GM18498 (cell line): ENCODE measurements at regions not wholly inside any gene's neighbourhood (a gene's known extent, or its start where the extent isn't known, plus 50 kb on each side); places are given as distances from the start of the nearest gene placed in this dataset.
"Not testable (repeated sequence)": the region's sequence is repeated elsewhere in the genome, so short reads cannot be mapped to it uniquely, and the experiment has no call there.

Experiments
- ATAC-seq: cut with Tn5 transposase; IDR thresholded peaks from one replicate; pipeline ENCODE4 v1.9.1; 2021; ENCODE audit warnings: mild to moderate bottlenecking, moderate library complexity; ENCODE audit not compliant: unreplicated experiment

DNA sequence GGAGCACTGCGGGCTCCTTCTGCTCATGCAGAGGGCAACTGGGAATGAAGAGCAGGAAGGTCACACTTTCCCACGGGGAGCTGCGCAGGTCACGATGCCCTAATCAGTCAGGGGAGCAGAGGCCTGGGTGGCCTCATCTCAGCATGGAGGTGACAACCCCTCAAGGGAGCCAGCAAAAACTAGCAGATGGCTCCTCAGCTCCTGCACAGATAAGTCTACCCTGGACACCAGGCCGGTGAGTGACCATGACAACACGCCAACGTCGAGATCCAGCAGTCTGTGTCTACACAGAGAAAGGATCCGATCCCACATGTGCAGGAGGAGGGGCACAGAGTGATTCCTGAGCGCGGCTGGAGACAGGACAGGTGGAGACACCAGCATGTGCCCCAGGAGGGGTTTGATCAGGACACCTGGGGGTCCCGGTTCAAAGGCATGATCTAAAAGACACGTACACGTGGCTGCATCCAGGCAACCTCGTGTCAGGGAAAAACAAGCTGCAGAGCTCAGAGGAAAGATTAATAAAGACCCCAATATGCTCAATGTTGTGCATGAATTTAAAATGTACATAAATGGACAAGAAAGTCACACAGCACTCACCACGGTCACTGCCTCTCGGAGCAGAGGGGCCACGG, 153.7 kb upstream of the SFSWAP start:
- no peak for ATAC-seq

- ATAC-seq = no peak
These were observed 151.1 kb upstream of the SFSWAP start for GRCh38 chr12:131559517-131560516.

- no peak for ATAC-seq
These were observed 149.8 kb upstream of the SFSWAP start for GRCh38 chr12:131561051-131561450.

- ATAC-seq = no peak
These were observed 148.8 kb upstream of the SFSWAP start for GRCh38 chr12:131561891-131562684.

DNA sequence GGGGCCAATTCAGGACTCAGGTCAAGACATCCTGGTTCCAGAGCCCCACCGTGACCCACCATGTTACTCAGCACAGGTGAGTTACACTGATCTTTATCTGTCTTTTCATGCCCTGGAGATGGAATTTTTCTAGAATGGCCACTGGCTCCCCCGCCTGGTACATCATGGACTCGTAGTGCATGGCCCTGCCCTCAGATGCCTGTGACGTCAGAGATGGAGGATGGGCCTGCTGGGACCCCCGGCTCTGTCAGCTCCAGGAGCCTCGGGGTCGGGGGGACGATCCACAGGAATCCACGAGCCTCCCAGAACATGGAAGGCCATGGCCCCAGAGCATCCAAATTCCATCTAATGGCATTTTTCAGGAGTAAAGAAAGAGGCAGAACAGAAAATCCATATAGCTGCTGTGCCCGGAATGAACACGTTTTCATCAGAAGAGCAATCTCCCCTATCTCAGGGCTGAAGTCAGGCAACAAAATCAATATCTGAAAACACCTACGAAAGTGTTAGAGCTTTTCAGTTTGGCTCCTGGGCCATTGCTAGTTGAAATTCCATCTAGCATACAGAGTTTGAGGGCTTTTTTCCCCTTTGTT, 146.7 kb upstream of the SFSWAP start:
- ATAC-seq = not testable (repeated sequence)

DNA sequence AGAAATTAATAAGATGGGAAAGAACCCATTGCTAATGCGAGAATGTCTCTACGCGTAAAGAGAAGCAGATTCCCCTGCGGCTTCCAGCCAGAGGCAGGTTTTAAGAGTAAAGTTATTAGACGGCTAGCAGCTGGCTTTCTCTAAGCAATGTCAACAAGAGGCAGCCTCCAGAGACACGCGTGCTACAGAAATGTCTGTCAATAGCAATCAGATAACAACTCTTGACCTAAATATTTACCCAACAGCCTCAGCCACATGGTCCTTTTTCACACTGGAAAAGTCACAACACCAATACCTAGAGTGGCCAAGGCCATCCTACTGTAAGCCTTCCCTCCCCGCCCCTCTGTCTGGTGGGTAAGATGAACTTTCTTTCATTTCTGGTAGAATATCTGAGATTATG, 146.0 kb upstream of the SFSWAP start:
- ATAC-seq = no peak

- no peak for ATAC-seq
These were observed 145.4 kb upstream of the SFSWAP start for GRCh38 chr12:131565267-131566015.

- no peak for ATAC-seq
These were observed 142.6 kb upstream of the SFSWAP start for GRCh38 chr12:131568336-131568735.

DNA sequence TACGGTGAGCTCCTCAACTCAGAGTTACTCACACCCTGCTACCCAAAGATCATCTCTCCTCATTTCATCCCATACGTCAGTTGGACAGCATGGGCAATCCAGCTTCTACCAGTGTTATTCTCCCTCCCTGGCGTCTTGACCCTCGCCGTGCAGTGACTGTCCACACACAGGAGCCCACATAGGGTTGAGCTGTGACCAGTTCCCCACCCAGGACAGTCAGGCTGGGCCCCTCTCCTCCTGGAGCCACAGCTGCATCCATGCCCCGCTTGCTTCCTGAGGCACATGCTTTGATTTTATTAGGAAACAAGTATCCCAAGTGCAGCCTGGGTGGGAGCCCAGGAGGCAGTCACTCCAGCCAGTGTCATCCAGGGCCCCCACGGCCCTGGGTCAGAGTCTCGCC, 140.3 kb upstream of the SFSWAP start:
- ATAC-seq = no peak

DNA sequence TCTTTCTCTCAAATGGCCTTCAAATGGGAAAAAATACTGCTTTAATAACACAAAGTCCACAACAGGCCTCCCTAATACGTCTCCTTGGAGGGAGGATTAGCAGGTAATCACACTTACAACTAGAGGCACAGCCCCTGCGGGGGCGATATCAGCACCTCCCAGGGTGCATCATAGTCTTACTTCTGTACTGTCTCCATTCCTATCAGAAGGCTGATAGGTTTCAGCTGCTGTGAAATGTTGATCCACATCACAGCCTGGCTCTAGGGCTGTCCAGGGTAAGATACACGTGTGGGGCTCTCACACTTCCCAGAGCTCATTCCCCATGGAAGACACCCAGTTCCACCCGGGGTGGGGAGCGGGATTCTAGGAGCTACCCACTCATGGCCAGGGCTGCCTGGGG, 139.1 kb upstream of the SFSWAP start:
- no peak for ATAC-seq

DNA sequence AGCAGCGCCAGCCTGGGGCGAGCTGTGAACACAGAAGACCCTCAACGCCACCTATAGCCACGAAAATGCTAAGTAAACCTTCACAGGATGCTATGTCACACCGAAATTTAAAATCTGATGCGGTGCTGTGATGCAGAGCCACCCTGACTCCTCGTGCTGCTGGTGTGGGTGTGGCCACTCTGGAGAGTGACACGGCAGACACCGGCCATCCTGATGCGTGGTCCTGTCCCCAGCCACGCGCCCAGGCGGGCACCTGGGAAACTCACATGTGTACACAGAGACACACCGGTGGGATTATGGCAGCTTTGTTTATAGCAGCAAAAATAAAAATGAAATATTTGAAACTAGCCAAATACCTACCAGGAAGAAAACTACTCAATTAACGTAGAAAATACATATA, 138.3 kb upstream of the SFSWAP start:
- ATAC-seq = no peak

DNA sequence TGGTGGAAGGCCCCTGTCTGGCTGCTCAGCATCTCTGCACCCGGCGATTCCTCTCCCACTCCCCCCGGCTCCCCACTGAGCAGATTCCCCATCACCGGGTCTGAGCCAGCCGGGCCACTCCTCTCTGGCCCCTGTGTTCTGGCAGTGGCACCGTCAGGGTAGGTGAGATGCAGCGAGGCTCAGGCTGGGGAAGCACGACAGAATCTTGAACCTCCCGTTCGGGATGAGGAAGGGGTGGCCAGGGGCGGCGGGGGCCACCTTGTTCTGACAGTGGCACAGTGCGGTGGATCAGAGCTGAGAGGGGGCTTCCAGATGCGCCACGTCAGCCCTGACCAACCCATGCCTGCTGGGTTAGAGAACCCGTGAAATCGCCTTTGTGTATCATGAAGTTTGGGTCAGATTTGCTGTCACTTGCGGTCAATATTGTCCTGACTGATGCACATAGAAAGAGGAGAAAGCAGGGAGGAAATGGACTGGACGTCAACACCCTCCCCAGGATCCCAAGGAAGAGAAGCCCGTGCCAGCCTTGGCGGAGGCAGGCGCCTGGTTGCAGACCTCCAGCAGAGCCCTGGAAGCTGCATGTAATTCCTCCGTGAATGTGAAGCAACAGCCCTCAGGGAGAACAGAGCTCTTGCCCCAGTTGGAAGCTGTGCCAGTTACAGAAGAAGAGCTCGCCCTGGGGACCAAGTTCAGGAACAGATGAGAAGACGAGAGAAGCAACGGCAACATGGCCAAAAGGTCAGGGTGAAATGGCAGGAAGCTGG, 137.1 kb upstream of the SFSWAP start:
- ATAC-seq = no peak

GRCh38 chr12:131574395-131574771, 136.5 kb upstream of the SFSWAP start:
- no peak for ATAC-seq

- ATAC-seq = no peak
These were observed 135.5 kb upstream of the SFSWAP start for GRCh38 chr12:131575371-131575770.

DNA sequence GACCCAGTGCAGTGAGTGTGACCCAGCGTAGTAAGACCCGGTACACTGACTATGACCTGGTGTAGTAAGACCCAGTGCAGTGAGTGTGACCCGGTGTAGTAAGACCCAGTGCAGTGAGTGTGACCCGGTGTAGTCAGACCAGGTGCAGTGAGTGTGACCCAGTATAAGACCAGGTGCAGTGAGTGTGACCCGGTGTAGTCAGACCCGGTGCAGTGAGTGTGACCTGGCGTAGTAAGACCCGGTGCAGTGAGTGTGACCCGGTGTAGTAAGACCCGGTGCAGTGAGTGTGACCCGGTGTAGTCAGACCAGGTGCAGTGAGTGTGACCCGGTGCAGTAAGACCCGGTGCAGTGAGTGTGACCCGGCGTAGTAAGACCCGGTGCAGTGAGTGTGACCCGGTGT, 134.2 kb upstream of the SFSWAP start:
- not testable (repeated sequence) for ATAC-seq

DNA sequence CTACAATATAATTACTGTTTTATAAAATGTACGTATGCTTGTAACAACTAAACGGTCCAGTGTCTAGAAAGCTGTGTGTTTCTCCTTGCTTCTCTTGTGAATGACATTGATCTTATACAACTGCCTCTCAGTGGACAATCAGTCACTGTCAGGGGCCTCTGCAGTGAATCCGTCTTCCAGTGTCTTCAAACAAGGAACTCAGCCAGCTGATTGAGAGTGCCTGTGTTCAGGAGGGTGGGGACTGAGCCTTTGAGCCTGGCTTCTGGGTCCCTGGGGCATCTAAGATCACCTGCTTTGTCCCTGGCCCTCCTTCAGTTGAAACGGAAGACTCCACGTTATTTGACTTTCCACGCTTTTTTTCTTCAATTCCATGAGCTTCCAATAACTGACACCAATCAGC, 133.1 kb upstream of the SFSWAP start:
- ATAC-seq = no peak

- ATAC-seq = no peak
These were observed 131.9 kb upstream of the SFSWAP start for GRCh38 chr12:131578828-131579470.

GRCh38 chr12:131583090-131583712, 127.7 kb upstream of the SFSWAP start:
- no peak for ATAC-seq

GRCh38 chr12:131586269-131586668, 124.6 kb upstream of the SFSWAP start:
- no peak for ATAC-seq
